NCI-H345 treated with DMSO at 0.1 percent for 48 hours (cell line): ENCODE measurements at regions not wholly inside any gene's neighbourhood (a gene's known extent, or its start where the extent isn't known, plus 50 kb on each side); places are given as distances from the start of the nearest gene placed in this dataset.

Experiments
- DNase-seq: peaks from one replicate; lab custom pipeline; 2025; ENCODE audit not compliant: unreplicated experiment; lab: John Stamatoyannopoulos, UW

GRCh38 chr3:106376016-106376570 is 507.3 kb upstream of the CBLB start:
- DNase-seq, result no peak

- no peak for DNase-seq
Observed at GRCh38 chr3:106379251-106379750, 510.5 kb upstream of the CBLB start.

GRCh38 chr3:106380232-106380631 is 511.4 kb upstream of the CBLB start:
- no peak for DNase-seq

DNA sequence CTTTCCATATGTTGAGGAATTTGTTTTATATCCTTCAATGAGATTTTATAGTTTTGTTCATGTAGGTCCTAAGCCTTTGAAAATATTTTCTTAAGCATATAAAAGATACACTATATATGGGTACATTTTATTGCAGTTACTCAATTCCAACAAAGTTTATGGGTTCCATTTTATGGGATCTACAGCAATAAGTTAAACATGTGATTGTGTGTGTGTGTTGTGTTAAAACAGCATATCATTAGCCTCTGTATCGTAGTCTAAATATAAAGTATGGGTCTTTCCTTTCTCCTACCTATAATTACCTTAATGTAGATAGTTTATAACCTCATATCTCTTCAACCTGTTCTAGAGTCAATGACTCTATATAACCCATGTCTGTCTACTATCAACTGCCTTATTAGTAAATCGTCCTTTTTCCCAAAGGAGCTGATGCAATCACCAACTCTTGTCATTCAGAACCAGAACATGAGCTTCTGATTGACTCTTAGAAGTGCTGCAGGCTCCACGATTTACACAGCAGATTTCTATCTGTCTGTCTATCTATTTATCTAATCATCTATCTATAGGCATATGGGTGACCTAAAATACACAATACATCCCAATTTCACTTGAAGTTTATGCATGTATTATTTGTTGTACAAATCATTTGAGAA is 512.6 kb upstream of the CBLB start:
- no peak for DNase-seq

DNA sequence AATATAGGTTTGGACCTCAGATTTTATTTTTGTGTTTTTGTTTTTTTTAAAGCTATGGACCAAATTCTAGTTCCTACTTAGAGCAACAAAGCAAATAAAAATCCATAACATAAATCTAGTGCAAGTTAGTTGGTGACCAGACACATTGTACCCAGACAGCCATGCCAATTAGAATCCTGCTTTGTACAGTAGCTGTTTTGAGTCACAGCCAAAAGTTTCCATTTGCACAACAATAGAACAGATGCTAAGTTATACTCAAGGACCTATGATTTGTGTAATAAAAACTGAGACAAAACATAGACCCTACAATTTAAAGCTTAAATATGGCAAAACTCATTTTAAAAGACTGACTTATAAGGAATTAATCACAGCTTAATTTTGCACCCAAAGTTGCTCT is 513.1 kb upstream of the CBLB start:
- no peak for DNase-seq

GRCh38 chr3:106386050-106386449 is 517.2 kb upstream of the CBLB start:
- no peak for DNase-seq

- no peak for DNase-seq
Observed at GRCh38 chr3:106392915-106393314, 524.1 kb upstream of the CBLB start.

GRCh38 chr3:106397006-106397405 is 528.2 kb upstream of the CBLB start:
- no peak for DNase-seq

DNA sequence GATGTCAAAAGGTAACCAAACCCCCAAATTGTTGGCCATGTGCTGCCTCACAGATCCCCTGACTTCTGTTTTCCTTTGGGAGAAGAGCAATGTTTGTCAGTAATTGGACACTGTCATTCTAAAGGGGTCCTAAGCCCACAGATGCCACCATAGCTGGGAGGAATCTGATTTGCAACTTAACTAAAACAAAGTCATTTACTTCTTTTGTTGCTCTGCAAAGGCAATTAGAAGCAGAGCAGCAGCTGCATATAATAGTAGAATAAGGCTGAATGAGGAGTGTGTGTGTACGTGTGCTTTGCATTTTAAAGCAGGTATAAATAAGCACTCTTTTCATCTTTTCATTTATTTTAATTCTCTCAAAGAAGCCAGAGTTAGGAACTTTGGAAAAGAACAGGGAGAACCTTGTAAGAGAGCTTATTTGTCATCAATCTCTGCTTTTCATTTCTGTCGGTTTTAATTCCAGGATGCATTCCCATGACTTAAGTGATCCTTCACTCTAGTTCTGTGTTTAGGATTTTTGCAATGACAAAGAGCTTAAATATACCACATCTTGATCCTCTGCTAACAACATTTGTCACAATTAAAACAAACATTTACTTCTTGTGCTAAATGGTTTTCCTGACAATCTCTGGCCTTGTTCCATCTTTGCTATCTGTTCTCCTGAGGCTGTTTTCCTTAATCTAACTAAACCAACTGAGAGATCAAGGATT is 530.2 kb upstream of the CBLB start:
- no peak for DNase-seq

DNA sequence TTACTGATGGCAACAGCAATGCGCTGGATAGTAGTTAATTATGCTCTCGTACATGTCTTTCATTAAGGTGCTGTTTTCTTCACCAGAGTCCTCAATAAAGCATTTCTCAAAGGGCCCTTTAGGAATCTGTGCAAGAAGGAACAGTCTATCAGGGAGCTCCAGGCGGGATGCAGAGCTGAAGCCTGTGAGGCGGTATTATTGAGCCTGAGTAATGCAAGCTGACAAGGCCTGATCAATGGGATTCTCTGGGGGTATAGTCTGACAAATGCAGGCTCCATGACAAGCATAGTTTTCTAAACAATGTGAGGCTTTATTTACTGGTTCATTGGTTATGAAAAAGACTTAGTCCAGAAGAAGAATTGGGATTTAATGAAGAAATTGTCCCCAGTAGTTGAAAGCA is 530.9 kb upstream of the CBLB start:
- DNase-seq, result no peak

DNA sequence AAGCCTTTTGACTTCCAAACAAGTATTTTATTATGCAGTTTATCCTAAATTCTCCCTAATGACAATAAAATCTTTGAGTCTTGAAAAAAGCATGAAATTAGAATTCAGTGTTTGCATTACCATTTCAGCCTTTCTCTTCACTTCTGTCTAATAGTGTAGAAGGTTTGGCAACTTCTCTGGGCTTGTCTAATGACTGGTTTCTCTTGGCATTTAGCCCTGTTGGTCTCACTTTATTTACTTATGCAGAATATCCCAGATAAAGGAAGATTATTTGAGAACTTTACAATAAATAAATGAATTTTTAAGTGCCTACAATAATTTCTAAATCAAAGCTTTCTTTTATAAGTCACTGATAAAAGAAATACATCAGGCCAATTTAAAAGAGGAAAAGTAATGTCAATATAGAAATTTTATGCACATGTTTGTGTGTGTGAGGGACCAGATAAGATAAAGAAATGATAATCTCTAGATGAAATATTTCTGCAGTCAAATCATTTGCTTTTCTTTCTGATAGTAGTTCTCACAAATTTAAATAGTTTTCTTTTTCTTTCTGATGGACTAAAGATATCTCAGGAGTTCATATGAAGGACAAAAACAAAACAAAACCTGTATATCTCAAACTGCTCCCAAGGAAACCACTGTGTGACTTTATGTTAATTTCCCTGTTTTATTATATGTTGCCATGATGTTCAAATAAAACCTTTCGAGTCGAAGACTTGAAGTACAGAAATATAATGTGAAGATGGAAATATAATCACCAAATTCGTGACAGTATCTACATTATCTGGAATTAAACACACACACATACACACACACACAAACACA is 533.1 kb upstream of the CBLB start:
- DNase-seq, result no peak

DNA sequence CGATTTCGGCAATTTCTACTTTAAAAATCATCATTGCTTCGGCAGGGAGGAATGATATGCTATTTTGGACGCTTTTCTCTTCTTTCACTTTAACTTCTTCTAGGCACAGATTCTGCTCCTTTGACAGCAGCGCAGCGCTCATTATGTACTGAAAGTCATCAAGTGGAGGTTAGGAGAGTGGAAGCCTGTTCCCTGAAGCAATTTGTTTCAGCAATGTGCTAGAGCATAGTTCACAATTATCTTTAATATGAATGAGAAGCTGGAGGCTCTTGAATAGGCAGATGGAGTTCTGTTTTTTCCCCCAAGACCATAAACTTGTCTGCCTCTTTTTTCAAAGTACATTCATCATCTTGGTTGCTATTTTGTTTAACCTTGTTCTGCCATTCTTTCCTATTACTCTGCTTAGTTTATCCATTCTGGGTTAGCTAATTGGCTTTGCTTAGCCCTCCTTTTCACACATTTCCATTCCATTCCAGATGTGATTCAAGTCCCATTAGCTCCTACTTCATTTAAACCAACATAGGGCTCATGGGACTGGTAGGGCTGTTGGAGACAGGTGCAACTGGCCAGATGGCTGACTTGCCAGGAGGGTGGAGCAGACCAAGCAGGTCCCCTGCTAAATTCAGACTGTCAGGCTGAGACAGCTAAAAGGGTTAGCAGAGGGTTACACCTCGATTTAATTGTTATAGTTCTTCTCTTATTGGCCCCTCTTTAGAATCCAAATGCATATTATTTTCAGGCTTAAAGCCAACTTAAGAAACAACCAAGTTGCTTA is 534.7 kb upstream of the CBLB start:
- no peak for DNase-seq

DNA sequence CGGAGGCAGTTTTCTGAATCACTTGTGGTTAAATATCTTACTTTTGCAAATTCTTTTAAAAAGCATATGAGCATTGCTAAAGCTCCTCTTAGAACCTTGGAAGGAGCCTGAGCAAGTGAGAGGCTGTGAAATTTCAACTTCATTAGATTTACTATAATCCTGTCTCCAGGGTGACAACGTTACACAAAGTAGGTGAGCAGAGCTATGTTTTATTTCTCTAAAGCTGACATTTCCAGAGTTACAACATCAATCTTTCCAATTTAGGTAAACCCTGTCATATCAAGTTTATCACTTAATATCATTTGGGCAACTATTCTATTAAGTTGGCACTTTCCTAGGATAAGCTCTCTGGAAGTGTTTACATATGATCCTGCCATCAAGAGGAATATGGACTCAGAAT is 544.9 kb upstream of the CBLB start:
- no peak for DNase-seq

DNA sequence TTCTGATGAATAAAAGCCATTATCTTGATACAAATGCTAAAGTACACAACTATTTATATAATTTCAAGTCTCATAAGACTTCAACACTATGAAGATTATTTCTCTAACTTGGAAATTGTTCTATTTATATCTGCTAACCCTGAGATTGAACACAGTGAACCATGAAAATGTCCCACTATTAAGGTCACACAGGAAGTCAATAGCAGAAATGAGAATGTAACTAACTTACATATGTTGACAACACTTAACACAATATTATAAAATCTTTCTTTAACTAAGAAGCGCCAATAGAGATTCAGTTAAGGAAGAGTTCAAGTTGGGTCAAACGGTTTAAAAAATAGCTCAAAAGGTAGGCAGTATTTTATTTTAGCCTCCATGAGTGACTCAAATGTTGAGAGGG is 551.8 kb upstream of the CBLB start:
- DNase-seq, result no peak

DNA sequence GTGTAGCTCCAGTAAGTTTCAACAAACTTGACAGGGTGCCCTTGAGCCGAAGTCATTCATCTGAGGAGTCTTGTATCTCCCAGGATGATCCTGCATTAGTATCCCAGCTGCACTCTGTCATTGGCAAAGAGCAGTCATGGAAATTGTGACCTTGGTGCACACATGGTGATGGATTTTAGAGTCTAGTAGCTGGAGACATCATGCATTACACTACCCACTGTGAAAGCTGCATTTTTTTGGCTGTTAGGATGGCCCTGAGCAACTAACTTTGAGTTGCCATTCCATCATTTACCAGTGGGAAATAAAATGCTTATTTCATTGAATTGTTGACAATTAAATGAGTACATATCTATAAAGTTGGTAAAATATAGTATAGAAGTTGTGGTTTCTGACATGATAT is 552.6 kb upstream of the CBLB start:
- no peak for DNase-seq

DNA sequence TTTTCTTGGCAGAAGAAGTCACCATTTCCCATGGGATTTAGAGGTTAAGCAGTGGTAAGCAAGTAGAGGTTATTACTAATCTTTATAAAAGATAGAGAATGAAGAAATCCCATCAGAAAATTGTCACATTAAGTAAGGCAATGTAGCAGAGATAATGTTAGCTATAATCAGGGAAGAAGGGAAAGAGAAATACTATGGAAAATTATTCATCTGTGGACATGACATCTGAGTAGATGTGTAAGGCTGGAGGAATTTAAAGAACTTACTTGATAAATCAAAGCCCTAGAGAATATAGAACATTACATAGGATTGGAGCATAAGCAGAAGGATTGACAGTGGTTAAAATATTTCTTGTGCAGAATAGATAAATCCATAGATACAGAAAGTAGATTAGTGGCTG is 553.1 kb upstream of the CBLB start:
- DNase-seq, result no peak

DNA sequence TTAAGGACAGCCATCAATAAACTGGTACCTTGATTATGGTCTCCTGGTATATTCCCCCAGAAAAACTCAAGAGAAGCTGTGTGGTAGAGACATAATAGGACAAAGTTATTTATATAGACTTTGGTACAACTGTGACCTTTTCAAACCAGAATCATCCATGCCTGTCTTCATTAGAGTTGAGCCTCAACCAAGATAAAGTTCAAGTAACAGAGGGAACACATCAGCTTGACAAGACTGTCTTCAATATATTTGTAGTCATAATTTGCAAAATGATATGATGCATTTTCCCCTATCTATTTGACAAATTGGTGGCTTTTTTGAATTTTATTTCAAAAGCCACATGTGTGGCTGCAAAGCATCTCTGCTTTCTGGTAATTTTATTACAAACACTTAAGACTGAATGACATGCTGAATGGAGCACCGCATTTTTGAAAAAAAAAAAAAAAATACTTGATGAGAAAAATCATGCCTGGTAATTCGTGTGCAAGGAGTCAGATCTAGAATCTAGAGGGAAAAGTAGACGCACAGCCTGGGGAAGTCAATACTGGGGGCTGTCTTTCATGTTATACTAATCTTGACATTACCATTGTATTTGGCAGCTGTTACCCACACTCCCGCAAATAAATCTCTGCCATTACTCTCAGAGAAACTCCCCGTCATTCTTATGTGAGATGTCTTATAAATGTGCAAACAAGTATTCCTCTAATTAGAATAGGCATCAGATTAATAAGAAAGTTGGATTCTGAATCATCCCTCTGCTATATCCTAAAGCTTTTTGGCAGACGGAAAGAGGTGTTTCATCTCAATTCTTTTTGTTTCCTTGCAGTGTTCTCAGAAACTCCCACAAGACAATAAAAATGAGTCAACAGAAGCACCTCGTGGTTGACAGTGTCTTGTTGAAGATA is 554.8 kb upstream of the CBLB start:
- DNase-seq, result no peak

DNA sequence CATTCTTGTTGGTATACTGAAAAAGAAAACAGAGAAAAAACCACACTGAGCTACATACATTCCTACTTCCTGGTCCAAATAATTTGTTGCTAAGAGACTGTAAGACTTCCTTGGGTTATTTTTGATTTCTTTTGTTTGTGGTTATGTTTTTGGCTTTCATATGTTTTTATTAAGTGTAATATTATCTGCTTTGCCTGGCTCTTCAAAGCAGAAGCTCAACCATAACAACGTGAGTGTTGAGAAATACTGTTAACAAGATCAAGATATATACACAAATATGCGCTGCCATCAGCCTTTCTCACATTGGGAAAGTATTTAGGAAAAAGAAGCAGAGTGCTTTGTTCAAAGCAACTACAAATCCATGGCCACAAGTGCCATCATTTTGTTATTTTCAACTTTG is 556.2 kb upstream of the CBLB start:
- no peak for DNase-seq

GRCh38 chr3:106425916-106426315 is 557.1 kb upstream of the CBLB start:
- no peak for DNase-seq

DNA sequence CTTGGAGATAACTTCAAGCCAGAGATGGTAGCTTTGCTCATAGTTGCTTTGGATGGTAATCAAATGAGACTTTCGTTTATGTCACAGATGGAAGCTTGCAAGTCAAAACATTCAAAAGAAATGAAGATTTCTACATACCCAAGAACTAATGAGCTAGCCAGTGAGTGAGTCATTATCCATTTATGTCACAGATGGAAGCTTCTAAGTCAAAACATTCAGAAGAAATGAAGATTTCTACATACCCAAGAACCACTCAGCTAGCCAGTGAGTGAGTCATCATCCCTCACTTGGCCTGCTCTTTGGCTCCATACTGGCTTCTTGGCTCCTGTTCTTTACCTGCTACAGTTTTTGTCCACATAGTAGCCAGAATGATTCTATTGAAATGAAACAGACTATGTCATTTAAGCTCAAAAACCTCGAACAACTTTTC is 559.8 kb upstream of the CBLB start:
- DNase-seq, result no peak
